ENCODE measurements at regions not wholly inside any gene's neighbourhood (a gene's known extent, or its start where the extent isn't known, plus 50 kb on each side); places are given as distances from the start of the nearest gene placed in this dataset.

DNA sequence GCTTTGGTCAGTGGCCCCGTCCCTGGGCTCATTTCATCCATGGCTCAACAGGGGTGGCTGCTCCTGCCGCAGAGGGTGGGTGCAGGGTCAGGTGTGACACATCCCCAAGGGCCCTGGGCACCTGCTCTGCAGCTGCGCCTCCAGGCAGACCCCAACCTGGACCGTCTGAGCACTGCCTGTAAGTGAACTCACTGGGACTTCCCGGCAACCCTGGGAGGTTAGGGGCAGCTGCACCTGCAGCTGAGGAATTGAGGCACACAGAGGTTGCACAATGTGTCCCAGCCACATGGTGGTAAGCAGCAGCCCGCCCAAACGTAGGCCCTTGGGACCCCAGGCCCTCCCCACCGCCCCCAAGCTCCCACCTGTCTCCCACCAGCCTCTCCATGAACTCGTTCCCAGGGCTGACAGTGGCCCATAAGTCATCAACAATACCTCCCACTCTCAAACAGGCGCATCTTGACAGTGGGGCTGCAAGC is 55.1 kb downstream of the PLXNA1 start:
- Histone ChIP-seq H3K9ac (no peak overlapping the region), H3K27ac (no peak overlapping the region), H3K36me3 (ENCODE audit: low read depth) (no peaks in the 10 kb centered on the region), H3K9me2 (ENCODE audit: insufficient read depth) (no peaks in the 10 kb centered on the region), H3K79me2 (ENCODE audit: insufficient read depth) (no peaks in the 10 kb centered on the region), H3K4me2 (ENCODE audit: unreplicated experiment) (no peak overlapping the region), H3K4me1 (ENCODE audit: insufficient read depth) (peaks cover 9% of the 10 kb centered on the region), H3K9me3 (ENCODE audit: low read depth) (no peaks in the 10 kb centered on the region), H3K27me3 (replicated peaks; ENCODE audit: insufficient read depth) (no peaks in the 10 kb centered on the region), H3F3A (ENCODE audit: insufficient read depth) (no peaks in the 10 kb centered on the region), H4K20me1 (ENCODE audit: insufficient read depth) (no peaks in the 10 kb centered on the region), H3K4me3 (no peak overlapping the region), H2AFZ (no peak overlapping the region)
- no peak for DNase-seq
- in situ Hi-C loops (cut with MboI), result no loop called here
- no peak for TF ChIP-seq EZH2phosphoT487 (IDR thresholded peaks at IDR 0.05; ENCODE audit: insufficient read depth, low read depth)
- no peak for TF ChIP-seq EZH2 (IDR thresholded peaks at IDR 0.05; ENCODE audit: insufficient read depth, poor library complexity, severe bottlenecking)
- WGBS, 2 experiments (ENCODE audit: low coverage in 1 of 2, low lambda C conversion rate in 2 of 2, missing lambda C conversion rate in 2 of 2), result 73 to 78% methylated on average over 7 to 10 of the region's 10 CpGs

DNA sequence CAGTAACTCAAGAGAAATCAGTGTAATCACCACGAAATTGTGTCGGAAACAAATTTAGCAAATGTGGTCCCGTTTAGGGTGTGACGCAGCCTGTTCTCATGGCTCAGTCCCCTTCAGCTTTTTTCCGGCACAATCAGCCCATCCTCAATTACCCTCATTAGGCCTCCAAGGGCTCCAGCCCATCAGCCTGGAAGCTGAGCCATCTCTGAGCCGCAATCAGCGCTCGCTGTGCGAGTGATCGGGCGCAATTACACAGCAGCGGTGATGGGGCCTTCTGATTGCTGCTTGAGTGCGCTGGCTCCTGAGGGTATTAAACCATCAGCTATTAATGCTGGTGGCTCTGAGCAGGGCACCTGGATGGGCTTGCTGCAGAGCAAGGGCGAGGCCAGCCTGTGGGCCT is 55.6 kb downstream of the PLXNA1 start:
- Histone ChIP-seq H3K27me3 (replicated peaks; ENCODE audit: insufficient read depth) (no peaks in the 10 kb centered on the region), H4K20me1 (ENCODE audit: insufficient read depth) (no peaks in the 10 kb centered on the region), H3K4me3 (no peak overlapping the region), H3K79me2 (ENCODE audit: insufficient read depth) (no peaks in the 10 kb centered on the region), H3K9me3 (ENCODE audit: low read depth) (no peaks in the 10 kb centered on the region), H3K9ac (no peak overlapping the region), H3K27ac (no peak overlapping the region), H3K4me2 (ENCODE audit: unreplicated experiment) (no peak overlapping the region), H3K9me2 (ENCODE audit: insufficient read depth) (no peaks in the 10 kb centered on the region), H2AFZ (no peak overlapping the region), H3K4me1 (ENCODE audit: insufficient read depth) (peaks cover 12% of the 10 kb centered on the region), H3F3A (ENCODE audit: insufficient read depth) (no peaks in the 10 kb centered on the region), H3K36me3 (ENCODE audit: low read depth) (no peaks in the 10 kb centered on the region)
- TF ChIP-seq EZH2phosphoT487 (IDR thresholded peaks at IDR 0.05; ENCODE audit: insufficient read depth, low read depth) (no peak), EZH2 (IDR thresholded peaks at IDR 0.05; ENCODE audit: insufficient read depth, poor library complexity, severe bottlenecking) (no peak)
- WGBS, 2 experiments (ENCODE audit: low coverage in 1 of 2, low lambda C conversion rate in 2 of 2, missing lambda C conversion rate in 2 of 2), result 72 to 74% methylated on average over 14 of the region's 14 CpGs
- in situ Hi-C loops (cut with MboI), result no loop called here
- no peak for DNase-seq

DNA sequence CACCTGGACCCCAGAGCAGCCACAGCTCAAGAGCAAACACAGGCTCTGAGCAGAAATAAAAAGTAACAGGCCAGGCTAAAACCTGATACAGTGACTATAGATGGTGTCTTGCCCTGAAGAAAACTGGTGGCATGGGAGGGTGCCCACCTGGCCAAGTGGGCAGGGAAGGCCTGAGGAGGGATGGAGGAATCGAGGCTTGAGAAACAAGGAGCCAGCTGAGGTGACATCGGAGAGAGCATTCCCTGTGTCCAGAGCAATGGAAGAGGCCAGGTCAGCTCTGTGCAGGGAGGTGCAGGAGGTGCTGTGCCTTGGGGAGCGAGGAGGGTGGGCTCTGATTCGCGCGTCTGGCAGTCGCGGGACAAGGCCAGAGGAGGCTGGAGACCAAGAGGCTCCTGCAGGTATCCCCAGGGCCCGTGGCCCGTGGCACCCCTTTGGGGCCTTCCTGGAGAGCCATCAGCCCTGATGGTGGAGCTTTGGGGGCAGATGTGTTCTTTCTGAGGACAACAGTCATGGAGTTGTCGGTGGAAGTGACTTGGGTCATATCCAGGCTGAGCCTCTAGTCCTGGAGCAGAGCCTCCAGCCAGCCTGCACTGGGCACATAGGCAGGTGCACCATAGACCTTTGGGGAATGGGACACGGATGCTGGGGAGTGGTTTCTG is 56.1 kb downstream of the PLXNA1 start:
- Histone ChIP-seq H4K20me1 (ENCODE audit: insufficient read depth) (no peaks in the 10 kb centered on the region), H2AFZ (no peak overlapping the region), H3K4me1 (ENCODE audit: insufficient read depth) (peaks cover 17% of the 10 kb centered on the region), H3K27me3 (replicated peaks; ENCODE audit: insufficient read depth) (no peaks in the 10 kb centered on the region), H3K9me3 (ENCODE audit: low read depth) (no peaks in the 10 kb centered on the region), H3K79me2 (ENCODE audit: insufficient read depth) (no peaks in the 10 kb centered on the region), H3K4me3 (no peak overlapping the region), H3K9me2 (ENCODE audit: insufficient read depth) (no peaks in the 10 kb centered on the region), H3K27ac (no peak overlapping the region), H3F3A (ENCODE audit: insufficient read depth) (no peaks in the 10 kb centered on the region), H3K36me3 (ENCODE audit: low read depth) (no peaks in the 10 kb centered on the region), H3K9ac (no peak overlapping the region), H3K4me2 (ENCODE audit: unreplicated experiment) (no peak overlapping the region)
- TF ChIP-seq EZH2phosphoT487 (IDR thresholded peaks at IDR 0.05; ENCODE audit: insufficient read depth, low read depth) (no peak), EZH2 (IDR thresholded peaks at IDR 0.05; ENCODE audit: insufficient read depth, poor library complexity, severe bottlenecking) (no peak)
- in situ Hi-C loops (cut with MboI), result no loop called here
- DNase-seq, result no peak
- WGBS, 2 experiments (ENCODE audit: low coverage in 1 of 2, low lambda C conversion rate in 2 of 2, missing lambda C conversion rate in 2 of 2), result 76 to 83% methylated on average over 12 of the region's 12 CpGs

DNA sequence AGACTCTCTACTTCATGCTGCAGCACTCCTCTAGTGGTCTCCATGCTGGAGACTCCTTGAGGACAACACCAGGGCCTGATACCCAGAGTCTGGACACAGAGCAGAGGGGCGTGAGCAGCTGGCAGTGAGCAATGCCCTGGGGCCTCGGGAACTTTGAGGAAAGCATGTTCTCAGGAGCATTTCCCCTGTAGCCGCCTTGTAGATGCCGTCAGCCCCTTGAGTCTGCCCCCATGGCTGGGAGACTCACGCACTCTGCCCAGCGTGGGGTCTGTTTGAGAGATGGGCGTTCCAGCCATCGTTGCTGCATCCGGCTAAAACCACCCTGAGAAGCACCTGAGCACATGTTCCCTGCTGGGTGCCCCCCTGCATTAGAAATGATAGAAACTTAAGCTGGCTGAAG is 56.8 kb downstream of the PLXNA1 start:
- Histone ChIP-seq H3K9ac (no peak overlapping the region), H3K4me1 (ENCODE audit: insufficient read depth) (peaks cover 21% of the 10 kb centered on the region), H4K20me1 (ENCODE audit: insufficient read depth) (no peaks in the 10 kb centered on the region), H3F3A (ENCODE audit: insufficient read depth) (no peaks in the 10 kb centered on the region), H3K36me3 (ENCODE audit: low read depth) (no peaks in the 10 kb centered on the region), H3K9me3 (ENCODE audit: low read depth) (no peaks in the 10 kb centered on the region), H2AFZ (no peak overlapping the region), H3K4me3 (no peak overlapping the region), H3K27me3 (replicated peaks; ENCODE audit: insufficient read depth) (no peaks in the 10 kb centered on the region), H3K27ac (no peak overlapping the region), H3K79me2 (ENCODE audit: insufficient read depth) (no peaks in the 10 kb centered on the region), H3K4me2 (ENCODE audit: unreplicated experiment) (no peak overlapping the region), H3K9me2 (ENCODE audit: insufficient read depth) (no peaks in the 10 kb centered on the region)
- no peak for TF ChIP-seq EZH2phosphoT487 (IDR thresholded peaks at IDR 0.05; ENCODE audit: insufficient read depth, low read depth)
- in situ Hi-C loops (cut with MboI), result no loop called here
- DNase-seq, result no peak
- WGBS, 2 experiments (ENCODE audit: low coverage in 1 of 2, low lambda C conversion rate in 2 of 2, missing lambda C conversion rate in 2 of 2), result 78 to 84% methylated on average over 9 of the region's 9 CpGs

DNA sequence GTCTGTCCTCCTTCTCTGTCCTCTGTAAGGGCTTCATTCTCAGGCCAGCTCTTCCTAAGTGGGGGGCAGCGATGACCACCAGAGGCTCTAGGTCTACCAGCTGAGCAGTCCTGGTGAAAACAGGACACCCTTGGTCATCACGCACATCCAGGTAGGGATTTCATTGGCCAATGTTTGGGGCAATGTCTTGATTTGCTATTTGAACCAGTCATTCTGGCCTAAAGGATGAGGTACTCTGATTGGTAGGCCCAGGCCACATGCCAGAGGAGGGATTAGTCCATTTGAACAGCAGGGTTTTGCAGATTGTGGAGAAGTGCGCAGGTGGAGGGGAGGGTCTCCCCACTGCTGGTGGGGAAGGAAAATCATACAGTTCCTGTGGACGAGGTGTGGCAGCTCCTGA is 57.3 kb downstream of the PLXNA1 start:
- H3K36me3 ChIP-seq (ENCODE audit: low read depth), result no peaks in the 10 kb centered on the region
- in situ Hi-C loops (cut with MboI), result no loop called here
- H3K9me2 ChIP-seq (ENCODE audit: insufficient read depth), result no peaks in the 10 kb centered on the region
- H3K9me3 ChIP-seq (ENCODE audit: low read depth), result no peaks in the 10 kb centered on the region
- no peaks in the 10 kb centered on the region for H3K79me2 ChIP-seq (ENCODE audit: insufficient read depth)
- H4K20me1 ChIP-seq (ENCODE audit: insufficient read depth), result no peaks in the 10 kb centered on the region
- H3K4me3 ChIP-seq, result no peak overlapping the region
- WGBS, 2 experiments (ENCODE audit: low coverage in 1 of 2, low lambda C conversion rate in 2 of 2, missing lambda C conversion rate in 2 of 2), result 94 to 97% methylated on average over 4 of the region's 4 CpGs
- H3K9ac ChIP-seq, result no peak overlapping the region
- no peaks in the 10 kb centered on the region for H3F3A ChIP-seq (ENCODE audit: insufficient read depth)
- no peak overlapping the region for H2AFZ ChIP-seq
- no peak overlapping the region for H3K27ac ChIP-seq
- H3K27me3 ChIP-seq (replicated peaks; ENCODE audit: insufficient read depth), result no peaks in the 10 kb centered on the region
- TF ChIP-seq EZH2phosphoT487 (IDR thresholded peaks at IDR 0.05; ENCODE audit: insufficient read depth, low read depth) (no peak), EZH2 (IDR thresholded peaks at IDR 0.05; ENCODE audit: insufficient read depth, poor library complexity, severe bottlenecking) (no peak)
- no peak for DNase-seq
- H3K4me2 ChIP-seq (ENCODE audit: unreplicated experiment), result no peak overlapping the region
- H3K4me1 ChIP-seq (ENCODE audit: insufficient read depth), result peaks cover 19% of the 10 kb centered on the region
